Superior temporal gyrus (tissue), 1 donor: ENCODE measurements at regions not wholly inside any gene's neighbourhood (a gene's known extent, or its start where the extent isn't known, plus 50 kb on each side); places are given as distances from the start of the nearest gene placed in this dataset.

ENCODE experiments used
- DNase-seq: peaks from one replicate; pipeline ENCODE4 v3.0.0-alpha.2; 2016; ENCODE audit errors: extremely low spot score

DNA sequence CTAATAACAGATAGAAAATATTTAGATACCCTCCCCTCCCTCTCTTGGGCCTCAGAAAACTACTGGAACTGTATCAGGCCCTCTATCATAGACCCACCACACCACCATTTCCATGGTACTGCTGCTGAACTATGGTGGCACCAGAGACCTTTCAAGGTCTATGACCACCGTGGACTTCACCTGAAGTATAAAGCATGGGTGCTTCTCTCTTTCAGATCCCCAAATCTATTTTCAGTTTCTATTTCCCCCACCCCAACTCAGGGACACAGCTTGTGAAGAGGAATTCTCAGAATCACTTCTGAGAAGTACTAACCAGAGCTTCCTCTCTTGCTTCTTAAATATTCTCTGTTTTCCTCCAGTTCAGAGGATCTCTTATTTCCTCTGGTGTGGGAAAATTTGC, 840.8 kb upstream of the HTR2C start:
- DNase-seq: no peak

GRCh38 chrX:113741744-113742143, 842.1 kb upstream of the HTR2C start:
- no peak for DNase-seq

GRCh38 chrX:113728937-113729336, 854.9 kb upstream of the HTR2C start:
- no peak for DNase-seq

DNA sequence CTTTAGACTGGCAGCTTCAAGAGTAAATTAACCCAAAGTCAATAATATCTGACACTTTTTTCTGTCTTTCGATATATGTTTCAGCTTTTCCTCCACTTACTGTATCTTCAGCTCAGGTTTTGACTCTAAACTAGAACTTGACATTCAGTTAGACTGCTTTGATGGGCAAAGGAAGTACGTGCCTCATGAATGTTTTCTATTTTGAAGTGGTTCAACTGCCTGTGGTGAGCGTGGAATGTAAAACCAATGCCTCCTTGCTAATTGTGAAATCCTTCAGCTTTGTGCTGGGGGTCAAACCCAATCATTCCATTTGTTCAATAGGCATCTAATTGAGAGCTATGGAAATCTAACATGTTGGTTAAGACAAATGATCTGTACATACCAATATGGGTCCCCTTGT, 857.0 kb upstream of the HTR2C start:
- DNase-seq: no peak

DNA sequence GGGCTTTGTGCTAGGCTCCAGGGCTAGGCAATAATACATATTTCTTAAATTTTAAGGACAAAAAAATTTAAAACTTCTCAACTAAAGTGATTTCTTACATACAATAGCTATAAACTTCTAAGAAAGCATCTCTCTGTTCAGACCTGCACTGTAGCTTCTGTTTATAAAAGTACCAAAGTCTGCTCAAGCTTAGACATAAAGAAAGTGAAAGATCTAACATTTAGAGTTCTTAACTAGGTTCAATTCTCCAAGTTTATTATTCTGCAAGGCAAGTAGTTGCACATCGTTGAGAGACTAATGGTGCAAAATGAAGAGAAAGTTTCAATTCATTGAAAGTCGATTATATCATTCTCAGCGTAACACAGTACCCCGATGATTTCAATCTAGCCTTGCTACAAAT, 857.4 kb upstream of the HTR2C start:
- DNase-seq: no peak

GRCh38 chrX:113726009-113726408, 857.9 kb upstream of the HTR2C start:
- no peak for DNase-seq

- no peak for DNase-seq
Observed at GRCh38 chrX:113699939-113700338, 859.3 kb upstream of the AMOT start.

GRCh38 chrX:113675278-113675677, 834.6 kb upstream of the AMOT start:
- no peak for DNase-seq

DNA sequence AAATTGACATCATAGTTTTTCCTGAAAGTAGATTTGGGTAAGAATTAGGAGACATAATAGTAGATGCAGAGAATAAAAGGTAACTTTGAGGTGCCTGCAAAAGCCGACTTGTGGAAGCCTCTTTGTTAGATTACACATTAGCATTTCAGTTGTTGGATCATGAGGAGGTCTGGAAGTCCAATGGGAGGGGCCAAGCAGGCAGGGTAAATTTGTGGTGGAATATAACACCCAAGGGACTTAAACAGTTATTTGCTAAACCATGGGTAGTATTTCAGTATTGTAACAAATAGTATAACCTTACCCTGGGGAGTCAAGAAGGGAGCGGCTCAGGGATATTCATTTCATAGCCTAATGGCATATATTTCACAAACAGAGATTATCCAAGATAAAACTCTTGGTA, 810.7 kb upstream of the AMOT start:
- no peak for DNase-seq

- DNase-seq: no peak
Observed at GRCh38 chrX:113644426-113644825, 803.8 kb upstream of the AMOT start.

- DNase-seq: no peak
Observed at GRCh38 chrX:113634565-113634964, 793.9 kb upstream of the AMOT start.

DNA sequence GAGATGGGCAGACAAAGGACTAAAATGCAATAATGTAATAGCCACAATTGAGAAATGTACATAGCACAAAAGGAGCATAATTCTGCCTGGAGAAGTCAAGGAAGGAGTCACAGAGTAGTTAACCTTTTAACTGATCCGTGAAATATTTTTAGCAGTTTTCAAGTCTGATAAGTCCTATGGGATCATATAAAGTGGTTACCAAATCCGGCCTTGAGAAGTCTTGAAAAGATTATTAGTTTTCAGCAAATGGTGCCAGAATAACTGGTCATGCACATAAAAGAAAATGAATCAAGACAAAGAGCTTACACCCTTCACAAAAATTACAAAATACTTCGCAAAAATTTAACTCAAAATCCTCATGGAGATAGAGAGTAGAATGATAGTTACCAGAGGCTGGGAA, 788.7 kb upstream of the AMOT start:
- no peak for DNase-seq

- DNase-seq: no peak
Observed at GRCh38 chrX:113594123-113594841, 753.7 kb upstream of the AMOT start.

DNA sequence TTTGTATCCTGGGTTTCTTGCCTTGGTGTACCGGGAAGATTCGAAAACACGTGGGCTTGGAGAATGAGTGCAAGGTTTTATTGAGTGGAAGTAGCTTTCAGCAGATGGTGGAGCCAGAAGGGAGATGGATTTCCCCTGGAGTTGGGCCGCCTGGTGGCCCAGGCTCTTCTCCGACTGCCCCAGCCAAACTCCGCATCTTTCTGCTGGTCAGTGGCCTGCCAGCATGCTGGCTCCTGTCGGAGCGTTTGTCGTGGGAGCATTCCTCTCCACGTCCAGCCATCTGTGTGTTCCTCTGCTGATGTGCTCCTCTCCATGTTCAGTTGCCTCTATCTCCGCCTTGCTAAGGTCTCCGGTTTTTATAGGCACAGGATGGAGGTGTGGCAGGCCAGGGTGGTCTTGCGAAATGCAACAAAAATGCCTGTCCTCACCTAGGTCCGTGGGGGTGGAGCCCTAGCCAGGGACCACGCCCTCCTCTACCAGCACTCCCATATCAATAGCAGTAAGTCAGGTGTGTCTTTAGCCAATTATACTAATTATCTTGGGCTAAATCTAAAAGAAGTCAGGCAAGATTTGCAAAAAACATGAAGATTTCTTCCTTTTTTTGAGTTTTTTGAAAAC, 745.8 kb upstream of the AMOT start:
- no peak for DNase-seq

- no peak for DNase-seq
Observed at GRCh38 chrX:113580486-113580885, 739.9 kb upstream of the AMOT start.

GRCh38 chrX:113558576-113558975, 717.9 kb upstream of the AMOT start:
- DNase-seq: no peak

- DNase-seq: no peak
Observed at GRCh38 chrX:113551919-113552318, 711.3 kb upstream of the AMOT start.

- no peak for DNase-seq
Observed at GRCh38 chrX:113548308-113549015, 707.8 kb upstream of the AMOT start.

- no peak for DNase-seq
Observed at GRCh38 chrX:113545040-113545439, 704.4 kb upstream of the AMOT start.

GRCh38 chrX:113539599-113540356, 699.1 kb upstream of the AMOT start:
- DNase-seq: no peak

DNA sequence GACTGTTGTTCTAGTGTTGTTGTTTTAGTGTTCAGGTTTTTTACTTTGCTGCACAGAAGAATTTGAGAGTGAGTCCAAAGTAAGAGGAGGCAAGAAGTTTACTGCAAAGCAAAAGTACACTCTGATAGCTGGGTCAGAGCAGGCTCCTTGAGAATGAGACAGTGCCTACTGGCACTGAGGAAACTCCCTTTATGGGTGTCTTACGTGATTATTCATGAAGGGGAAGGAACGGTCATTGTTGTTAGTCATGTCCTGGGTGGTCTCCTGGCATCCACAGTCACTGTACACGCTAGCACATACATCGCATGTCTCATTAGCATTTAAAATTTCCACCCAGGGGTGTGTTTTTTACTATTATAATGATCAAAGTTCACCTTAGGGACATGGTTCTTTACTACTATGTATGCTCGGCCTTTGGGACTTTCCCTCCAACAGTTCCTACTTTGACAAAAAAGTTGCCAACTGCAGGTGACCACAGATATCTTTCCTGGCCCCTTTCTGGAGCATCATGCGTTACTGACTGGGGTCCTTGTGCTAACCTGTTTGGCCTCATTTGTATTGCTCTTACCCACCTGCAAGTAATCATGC, 688.9 kb upstream of the AMOT start:
- no peak for DNase-seq

DNA sequence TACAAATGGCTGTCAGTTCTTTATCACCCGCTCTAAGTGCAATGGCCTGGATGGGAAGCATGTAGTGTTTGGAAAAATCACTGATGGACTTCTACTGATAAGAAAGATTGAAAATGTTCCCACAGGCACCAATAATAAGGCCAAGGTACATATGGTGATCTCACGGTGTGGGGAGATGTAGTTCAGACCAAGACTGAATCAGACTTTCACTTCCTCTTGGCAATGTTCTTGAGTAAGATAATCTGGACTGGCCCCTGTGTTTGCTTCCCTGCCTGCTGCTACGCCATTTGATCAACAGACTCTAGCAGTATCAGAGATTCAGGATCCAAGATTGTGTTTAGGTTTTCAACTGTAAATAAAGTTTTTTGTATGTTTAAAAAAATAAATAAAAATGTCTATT, 682.2 kb upstream of the AMOT start:
- no peak for DNase-seq
